ENCODE measurements at regions not wholly inside any gene's neighbourhood (a gene's known extent, or its start where the extent isn't known, plus 50 kb on each side); places are given as distances from the start of the nearest gene placed in this dataset.
"Not testable (repeated sequence)": the region's sequence is repeated elsewhere in the genome, so short reads cannot be mapped to it uniquely, and the experiment has no call there.

DNA sequence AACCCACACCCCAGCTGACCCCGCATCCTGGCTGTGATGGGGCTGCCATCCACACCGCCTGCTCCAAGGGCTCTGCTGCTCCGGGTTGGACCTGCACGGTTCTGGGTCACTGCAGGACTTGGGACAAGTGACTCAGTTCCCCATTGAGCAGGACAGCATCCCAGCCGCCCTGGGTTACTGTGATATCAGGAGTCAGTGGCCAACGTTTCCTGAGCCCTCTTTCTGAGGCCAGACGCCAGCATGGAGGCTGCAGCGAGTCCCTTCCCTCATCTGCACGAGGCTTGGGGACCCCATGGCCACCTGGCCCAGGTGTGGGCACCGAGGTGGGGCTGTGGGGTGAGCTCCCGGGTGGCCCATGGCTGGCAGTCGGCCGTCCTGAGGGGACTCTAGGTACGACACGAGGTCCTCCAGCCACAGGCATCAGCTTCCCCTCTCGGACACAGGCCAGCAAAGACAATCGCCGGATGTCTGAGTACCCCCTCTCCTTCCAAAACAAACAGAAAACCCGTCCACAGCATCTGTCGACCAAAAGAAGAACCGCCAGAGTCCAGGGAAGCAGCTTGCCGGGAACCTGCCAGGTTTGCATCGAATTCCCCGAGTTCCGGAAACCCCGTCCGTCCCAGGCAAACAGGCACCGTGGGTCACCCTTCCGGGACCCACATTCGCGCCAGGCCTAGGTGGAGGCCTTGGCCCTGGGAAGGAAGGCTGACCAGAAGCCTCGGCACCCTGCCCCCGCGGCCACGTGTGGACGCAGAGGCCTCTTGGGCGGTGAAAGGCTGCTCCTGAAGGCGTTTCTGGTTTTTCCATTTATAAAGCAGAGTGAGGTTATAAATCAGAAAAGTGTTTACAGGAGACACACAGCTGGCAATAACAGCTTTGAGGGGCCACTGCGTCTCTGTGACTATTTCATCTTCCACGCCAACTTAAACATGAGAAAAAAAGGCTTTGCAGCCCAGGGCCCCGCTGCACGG is 136.0 kb downstream of the FAM53A start:
- in situ Hi-C loops (cut with MboI; ENCODE audit: low pct_ligation_motif_present in 1 of 4, low pct_unique_long_range_greater_than_20kb in 1 of 4, low sequenced_read_pairs in 3 of 4) (no loop called here), intact Hi-C loops (cut with DNase I; ENCODE audit: low total_unique reads) (no loop called here)
- TF ChIP-seq POLR2AphosphoS5 (IDR thresholded peaks at IDR 0.05) (no peak), EP300 (IDR thresholded peaks at IDR 0.05; ENCODE audit: low read depth) (no peak), POLR2A (IDR thresholded peaks at IDR 0.05) (no peak)
- TF ChIP-seq, protein P1, sequence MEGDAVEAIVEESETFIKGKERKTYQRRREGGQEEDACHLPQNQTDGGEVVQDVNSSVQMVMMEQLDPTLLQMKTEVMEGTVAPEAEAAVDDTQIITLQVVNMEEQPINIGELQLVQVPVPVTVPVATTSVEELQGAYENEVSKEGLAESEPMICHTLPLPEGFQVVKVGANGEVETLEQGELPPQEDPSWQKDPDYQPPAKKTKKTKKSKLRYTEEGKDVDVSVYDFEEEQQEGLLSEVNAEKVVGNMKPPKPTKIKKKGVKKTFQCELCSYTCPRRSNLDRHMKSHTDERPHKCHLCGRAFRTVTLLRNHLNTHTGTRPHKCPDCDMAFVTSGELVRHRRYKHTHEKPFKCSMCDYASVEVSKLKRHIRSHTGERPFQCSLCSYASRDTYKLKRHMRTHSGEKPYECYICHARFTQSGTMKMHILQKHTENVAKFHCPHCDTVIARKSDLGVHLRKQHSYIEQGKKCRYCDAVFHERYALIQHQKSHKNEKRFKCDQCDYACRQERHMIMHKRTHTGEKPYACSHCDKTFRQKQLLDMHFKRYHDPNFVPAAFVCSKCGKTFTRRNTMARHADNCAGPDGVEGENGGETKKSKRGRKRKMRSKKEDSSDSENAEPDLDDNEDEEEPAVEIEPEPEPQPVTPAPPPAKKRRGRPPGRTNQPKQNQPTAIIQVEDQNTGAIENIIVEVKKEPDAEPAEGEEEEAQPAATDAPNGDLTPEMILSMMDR (IDR thresholded peaks at IDR 0.05) = no peak
- H3K9me3 ChIP-seq = no peaks in the 10 kb centered on the region
- WGBS, 2 donors (ENCODE audit: low coverage in 1 of 2) = 41 to 48% methylated on average over 4 to 42 of the region's 42 CpGs
- no peak for DNase-seq
- no peaks in the 10 kb centered on the region for H3K36me3 ChIP-seq
- peak overlapping the region in 3 of 4 donors; percentile 3 to 30 (median 5) for H3K4me3 ChIP-seq
- H3K27ac ChIP-seq = peak overlapping the region in 2 of 4 donors; percentile 13 to 51
- peaks cover 32% of the 10 kb centered on the region for H3K27me3 ChIP-seq
- H3K4me1 ChIP-seq = peaks cover 3 to 20% (median 18%) of the 10 kb centered on the region in 4 donors

DNA sequence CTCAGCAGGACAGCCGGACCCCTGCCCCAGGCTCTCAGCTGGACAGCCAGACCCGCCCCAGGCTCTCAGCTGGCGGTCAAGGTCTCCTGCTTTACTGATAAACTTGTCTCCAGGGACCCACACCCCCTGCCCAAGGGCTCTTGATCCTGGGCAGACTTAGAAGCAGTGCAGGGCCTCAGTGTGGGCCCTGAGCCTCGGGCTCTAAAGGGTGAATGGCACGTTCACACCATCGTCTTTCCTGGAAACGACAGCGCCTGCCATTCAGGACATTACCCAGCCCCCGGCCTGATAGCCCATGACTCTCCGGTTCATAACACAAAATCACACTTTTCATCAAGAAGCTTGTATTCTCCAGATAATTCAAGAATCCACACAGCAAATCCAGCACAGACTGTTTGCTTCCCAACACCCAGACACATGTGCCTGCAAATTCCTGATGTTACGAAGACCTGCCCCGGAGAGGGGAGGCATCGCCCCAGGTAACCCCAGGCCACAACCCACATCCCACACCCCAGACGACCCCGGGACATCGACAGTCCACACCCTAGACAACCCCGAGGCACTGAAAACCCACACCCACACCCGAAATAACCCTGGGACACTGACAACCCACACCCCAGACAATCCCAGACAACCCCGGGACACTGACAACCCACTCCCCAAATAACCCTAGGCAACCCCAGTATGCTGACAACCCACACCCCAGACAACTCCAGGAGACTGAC is 136.8 kb downstream of the FAM53A start:
- DNase-seq = no peak
- peaks cover 31% of the 10 kb centered on the region for H3K27me3 ChIP-seq
- H3K4me3 ChIP-seq = no peak overlapping the region
- TF ChIP-seq POLR2A (IDR thresholded peaks at IDR 0.05) = no peak
- TF ChIP-seq, protein P1 (IDR thresholded peaks at IDR 0.05) = no peak
- TF ChIP-seq EP300 (IDR thresholded peaks at IDR 0.05; ENCODE audit: low read depth) = no peak
- no peak for TF ChIP-seq POLR2AphosphoS5 (IDR thresholded peaks at IDR 0.05)
- in situ Hi-C loops (cut with MboI; ENCODE audit: low pct_ligation_motif_present in 1 of 4, low pct_unique_long_range_greater_than_20kb in 1 of 4, low sequenced_read_pairs in 3 of 4) (no loop called here), intact Hi-C loops (cut with DNase I; ENCODE audit: low total_unique reads) (no loop called here)
- H3K9me3 ChIP-seq = no peaks in the 10 kb centered on the region
- H3K27ac ChIP-seq = no peak overlapping the region
- no peaks in the 10 kb centered on the region for H3K36me3 ChIP-seq
- peaks cover 3 to 20% (median 18%) of the 10 kb centered on the region in 4 donors for H3K4me1 ChIP-seq
- WGBS, 2 donors (ENCODE audit: low coverage in 1 of 2) = 61% methylated on average over 19 of the region's 19 CpGs; no CpG with 5 or more reads in 1 of the 2 donors

DNA sequence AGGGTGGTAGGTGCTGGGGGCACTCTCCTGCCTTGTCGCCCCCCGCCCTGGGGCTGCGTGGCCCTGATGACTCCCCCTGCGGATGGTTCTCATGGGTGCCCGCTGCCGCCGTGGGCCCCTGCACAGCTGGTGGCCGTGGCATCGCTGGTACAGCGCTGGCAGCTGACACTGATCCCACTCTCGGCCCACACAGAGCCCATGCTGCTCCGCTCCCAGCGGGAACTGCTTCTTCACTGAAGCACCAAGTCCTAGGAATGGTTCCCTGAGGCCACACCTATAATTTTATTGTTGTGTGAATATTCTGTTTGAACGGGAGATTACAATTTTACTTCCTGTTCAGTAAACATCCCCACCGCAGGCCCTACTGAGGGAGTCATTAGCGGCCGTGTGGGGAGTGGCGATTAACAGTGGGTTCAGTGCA is 138.6 kb upstream of the NKX1-1 start:
- 42% methylated on average over 18 of the region's 18 CpGs; no CpG with 5 or more reads in 1 of the 2 donors for WGBS, 2 donors (ENCODE audit: low coverage in 1 of 2)
- peak; percentile 61 for DNase-seq
- TF ChIP-seq POLR2A (IDR thresholded peaks at IDR 0.05) (peak; percentile 26), EP300 (IDR thresholded peaks at IDR 0.05; ENCODE audit: low read depth) (no peak), POLR2AphosphoS5 (IDR thresholded peaks at IDR 0.05) (no peak)
- TF ChIP-seq, protein P1 (IDR thresholded peaks at IDR 0.05) = no peak
- intact Hi-C loops (cut with DNase I; ENCODE audit: low total_unique reads) (no loop called here), in situ Hi-C loops (cut with MboI; ENCODE audit: low pct_ligation_motif_present in 1 of 4, low pct_unique_long_range_greater_than_20kb in 1 of 4, low sequenced_read_pairs in 3 of 4) (no loop called here)
- Histone ChIP-seq H3K9me3 (no peaks in the 10 kb centered on the region), H3K4me1 (peaks cover 3 to 20% (median 18%) of the 10 kb centered on the region in 4 donors), H3K27ac (peak overlapping the region in 3 of 4 donors; percentile 10 to 45 (median 28)), H3K4me3 (no peak overlapping the region), H3K36me3 (no peaks in the 10 kb centered on the region), H3K27me3 (peaks cover 33% of the 10 kb centered on the region)

DNA sequence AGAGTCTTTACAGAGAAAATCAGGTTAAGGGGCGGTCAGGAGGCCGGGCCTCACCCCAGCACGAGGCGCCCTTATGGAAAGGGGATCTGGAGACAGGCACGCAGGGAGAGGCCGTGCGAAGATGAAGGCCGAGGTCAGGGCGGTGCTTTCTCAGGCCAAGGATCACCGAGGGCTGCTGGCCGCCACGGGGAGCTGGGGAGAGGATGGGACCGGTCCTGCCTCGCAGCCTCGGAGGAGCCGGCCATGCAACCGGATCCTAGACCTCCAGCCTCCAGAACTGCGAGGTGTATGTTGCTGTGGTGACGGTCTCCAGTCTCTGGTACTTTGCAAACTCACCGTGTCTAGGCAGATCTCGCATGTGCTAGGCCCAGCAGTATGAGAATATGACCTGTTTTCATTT is 138.2 kb upstream of the NKX1-1 start:
- WGBS, 2 donors (ENCODE audit: low coverage in 1 of 2) = 54% methylated on average over 21 of the region's 21 CpGs; no CpG with 5 or more reads in 1 of the 2 donors
- DNase-seq; H3K9me3 ChIP-seq; H3K36me3 ChIP-seq; intact Hi-C loops (cut with DNase I; ENCODE audit: low total_unique reads); H3K4me3 ChIP-seq; in situ Hi-C loops (cut with MboI; ENCODE audit: low pct_ligation_motif_present in 1 of 4, low pct_unique_long_range_greater_than_20kb in 1 of 4, low sequenced_read_pairs in 3 of 4): not testable (repeated sequence)
- Histone ChIP-seq H3K4me1 (peaks cover 3 to 20% (median 18%) of the 10 kb centered on the region in 4 donors), H3K27ac (peak overlapping the region in 2 of 4 donors; percentile 28 to 45), H3K27me3 (peaks cover 33% of the 10 kb centered on the region)

Data from transverse colon (tissue), 4 donors.